Mesenchymal stem cell (in vitro differentiated cells and primary cell): ENCODE measurements at regions not wholly inside any gene's neighbourhood (a gene's known extent, or its start where the extent isn't known, plus 50 kb on each side); places are given as distances from the start of the nearest gene placed in this dataset.

Source experiments
- DNase-seq: peaks from one replicate; pipeline ENCODE4 v3.0.0-alpha.2; 2013
- H2AFZ ChIP-seq: one replicate; pipeline ENCODE4 v1.6.1; 2013; ENCODE audit warnings: low read depth, mild to moderate bottlenecking, control low read depth, inconsistent platforms, low read length, moderate library complexity
- H2AK5ac ChIP-seq: 2 replicates; pipeline ENCODE4 v1.6.1; 2013; ENCODE audit warnings: low read length, moderate library complexity, mild to moderate bottlenecking, inconsistent platforms; ENCODE audit not compliant: severe bottlenecking
- H2BK120ac ChIP-seq: one replicate; pipeline ENCODE4 v1.6.1; 2013; ENCODE audit warnings: low read depth, mild to moderate bottlenecking, inconsistent platforms, low read length, moderate library complexity
- H2BK12ac ChIP-seq, 2 experiments: one replicate each; pipeline ENCODE4 v1.6.1; 2013; ENCODE audit warnings: inconsistent platforms in 2 of 2, low read length in 2 of 2, mild to moderate bottlenecking in 2 of 2, moderate library complexity in 2 of 2, control low read depth in 1 of 2
- H2BK15ac ChIP-seq: one replicate; pipeline ENCODE4 v1.6.1; 2013; ENCODE audit warnings: mild to moderate bottlenecking, low read depth, inconsistent platforms; ENCODE audit not compliant: poor library complexity, severe bottlenecking
- H2BK5ac ChIP-seq: 2 replicates; pipeline ENCODE4 v1.6.1; 2013; ENCODE audit warnings: low read depth, mild to moderate bottlenecking, low read length, control low read depth, inconsistent platforms; ENCODE audit not compliant: poor library complexity, severe bottlenecking
- H3K14ac ChIP-seq, 2 experiments: one replicate each; pipeline ENCODE4 v1.6.1; 2013; ENCODE audit warnings: inconsistent platforms in 2 of 2, low read length in 2 of 2, control low read depth in 1 of 2, mild to moderate bottlenecking in 1 of 2, moderate library complexity in 1 of 2
- H3K18ac ChIP-seq, 2 experiments: one replicate each; pipeline ENCODE4 v1.6.1; 2013; ENCODE audit warnings: inconsistent platforms in 2 of 2, low read length in 2 of 2, control low read depth in 1 of 2, low read depth in 1 of 2, mild to moderate bottlenecking in 1 of 2
- H3K23ac ChIP-seq, 2 experiments: one replicate each; pipeline ENCODE4 v1.6.1; 2013; ENCODE audit warnings: inconsistent platforms in 2 of 2, low read length in 2 of 2, mild to moderate bottlenecking in 2 of 2, moderate library complexity in 2 of 2, control low read depth in 1 of 2
- H3K27ac ChIP-seq: 2 replicates; pipeline ENCODE4 v1.5.1; 2013; ENCODE audit warnings: mild to moderate bottlenecking, moderate library complexity, low read length, control low read depth, inconsistent platforms; ENCODE audit not compliant: poor library complexity, severe bottlenecking
- H3K27me3 ChIP-seq, 2 experiments: 2 replicates each; pipeline versions ENCODE4 v1.6.1 to v1.7.0; 2013; ENCODE audit warnings: low read length in 2 of 2, mild to moderate bottlenecking in 2 of 2, moderate library complexity in 2 of 2, control low read depth in 1 of 2, inconsistent platforms in 1 of 2; ENCODE audit not compliant: control insufficient read depth in 1 of 2, insufficient read depth in 1 of 2
- H3K36me3 ChIP-seq, 2 experiments: 2 replicates each; pipeline versions ENCODE4 v1.6.1 to v1.7.0; 2013; ENCODE audit warnings: low read length in 2 of 2, control low read depth in 1 of 2, inconsistent platforms in 1 of 2, low read depth in 1 of 2, mild to moderate bottlenecking in 1 of 2; ENCODE audit not compliant: insufficient read depth in 2 of 2, control insufficient read depth in 1 of 2
- H3K4ac ChIP-seq, 2 experiments: one replicate each; pipeline ENCODE4 v1.6.1; 2013; ENCODE audit warnings: inconsistent platforms in 2 of 2, low read length in 2 of 2, mild to moderate bottlenecking in 2 of 2, moderate library complexity in 2 of 2, control low read depth in 1 of 2, low read depth in 1 of 2
- H3K4me1 ChIP-seq: 2 replicates; pipeline ENCODE4 v1.6.1; 2013; ENCODE audit warnings: low read depth, low read length, control low read depth; ENCODE audit not compliant: control insufficient read depth, insufficient read depth
- H3K4me2 ChIP-seq: 2 replicates; pipeline ENCODE4 v1.6.1; 2013; ENCODE audit warnings: low read length, mild to moderate bottlenecking, inconsistent platforms; ENCODE audit not compliant: poor library complexity, severe bottlenecking
- H3K4me3 ChIP-seq, 2 experiments: 2 replicates each; pipeline versions ENCODE4 v1.5.1 to v1.7.0; 2013; ENCODE audit warnings: low read length in 2 of 2, mild to moderate bottlenecking in 2 of 2, control low read depth in 1 of 2, low read depth in 1 of 2; ENCODE audit not compliant: insufficient read depth in 1 of 2
- H3K79me1 ChIP-seq: replicated peaks from 2 replicates; pipeline ENCODE4 v1.6.1; 2013; ENCODE audit warnings: mild to moderate bottlenecking, control low read depth, low read length, inconsistent platforms; ENCODE audit not compliant: poor library complexity, severe bottlenecking
- H3K9ac ChIP-seq: 2 replicates; pipeline ENCODE4 v1.7.0; 2013; ENCODE audit warnings: mild to moderate bottlenecking, low read length, moderate library complexity
- H3K9me3 ChIP-seq: 2 replicates; pipeline ENCODE4 v1.7.0; 2013; ENCODE audit warnings: mild to moderate bottlenecking, low read length; ENCODE audit not compliant: control insufficient read depth
- H4K8ac ChIP-seq: one replicate; pipeline ENCODE4 v1.6.1; 2013; ENCODE audit warnings: inconsistent platforms, mild to moderate bottlenecking, low read length, moderate library complexity
- H4K91ac ChIP-seq: one replicate; pipeline ENCODE4 v1.6.1; 2013; ENCODE audit warnings: mild to moderate bottlenecking, low read length, inconsistent platforms
- WGBS: methylation state at CpG from one replicate; pipeline ENCODE4 v1.1.7; 2013; ENCODE audit warnings: mixed read lengths; 5-methylcytosine and 5-hydroxymethylcytosine counted together

- H2BK12ac ChIP-seq, result no peak overlapping the region
- no peak overlapping the region for H2BK15ac ChIP-seq
- no peak overlapping the region for H3K14ac ChIP-seq
- no peak overlapping the region for H2BK120ac ChIP-seq
- no peaks in the 10 kb centered on the region for H3K4me1 ChIP-seq
- no peak overlapping the region for H3K18ac ChIP-seq
- no peak overlapping the region for H3K4ac ChIP-seq
- H3K9ac ChIP-seq, result no peak overlapping the region
- H3K27me3 ChIP-seq, result no peaks in the 10 kb centered on the region
- H2AFZ ChIP-seq, result no peak overlapping the region
- DNase-seq, result no peak
- no peaks in the 10 kb centered on the region for H3K79me1 ChIP-seq
- H2BK5ac ChIP-seq, result no peak overlapping the region
- H4K91ac ChIP-seq, result no peak overlapping the region
- H3K23ac ChIP-seq, result no peak overlapping the region
- H4K8ac ChIP-seq, result no peak overlapping the region
- no peak overlapping the region for H3K4me3 ChIP-seq
- 45% methylated on average over 3 of the region's 3 CpGs for WGBS
- no peaks in the 10 kb centered on the region for H3K36me3 ChIP-seq
- H2AK5ac ChIP-seq, result no peak overlapping the region
- H3K9me3 ChIP-seq, result peaks cover 16% of the 10 kb centered on the region
- no peak overlapping the region for H3K27ac ChIP-seq
- no peak overlapping the region for H3K4me2 ChIP-seq
These were observed 467.4 kb downstream of the SOX11 start for GRCh38 chr2:6159606-6160005.

GRCh38 chr2:6163932-6164331 lies 471.7 kb downstream of the SOX11 start:
- no peak overlapping the region for H3K4me3 ChIP-seq
- H3K4me1 ChIP-seq, result no peaks in the 10 kb centered on the region
- no peak overlapping the region for H3K9ac ChIP-seq
- no peak overlapping the region for H2AFZ ChIP-seq
- no peaks in the 10 kb centered on the region for H3K36me3 ChIP-seq
- H3K4ac ChIP-seq, result no peak overlapping the region
- H2BK15ac ChIP-seq, result no peak overlapping the region
- H3K27ac ChIP-seq, result no peak overlapping the region
- no peak overlapping the region for H4K8ac ChIP-seq
- no peak overlapping the region for H4K91ac ChIP-seq
- no peak for DNase-seq
- no peak overlapping the region for H2AK5ac ChIP-seq
- no peak overlapping the region for H3K14ac ChIP-seq
- no peak overlapping the region for H2BK5ac ChIP-seq
- H2BK120ac ChIP-seq, result no peak overlapping the region
- H3K18ac ChIP-seq, result no peak overlapping the region
- H3K27me3 ChIP-seq, result no peaks in the 10 kb centered on the region
- H3K4me2 ChIP-seq, result no peak overlapping the region
- WGBS, result 91% methylated on average over 7 of the region's 7 CpGs
- H3K79me1 ChIP-seq, result no peaks in the 10 kb centered on the region
- H3K9me3 ChIP-seq, result peaks cover 16% of the 10 kb centered on the region
- H3K23ac ChIP-seq, result no peak overlapping the region
- H2BK12ac ChIP-seq, result no peak overlapping the region

- Histone ChIP-seq H2BK120ac (no peak overlapping the region), H3K27ac (no peak overlapping the region), H3K4me1 (no peaks in the 10 kb centered on the region), H3K14ac (no peak overlapping the region), H3K36me3 (no peaks in the 10 kb centered on the region), H3K9me3 (peaks cover 11% of the 10 kb centered on the region), H3K23ac (no peak overlapping the region), H2AFZ (no peak overlapping the region), H3K18ac (no peak overlapping the region), H2BK15ac (no peak overlapping the region), H4K91ac (no peak overlapping the region), H3K4ac (no peak overlapping the region), H3K4me2 (no peak overlapping the region), H4K8ac (no peak overlapping the region), H2BK5ac (no peak overlapping the region), H3K27me3 (no peaks in the 10 kb centered on the region), H3K79me1 (no peaks in the 10 kb centered on the region), H2AK5ac (no peak overlapping the region), H2BK12ac (no peak overlapping the region), H3K4me3 (no peak overlapping the region), H3K9ac (no peak overlapping the region)
- WGBS, result 82% methylated on average over 11 of the region's 11 CpGs
- DNase-seq, result no peak
These were observed 473.0 kb downstream of the SOX11 start for GRCh38 chr2:6164986-6165747.

- no peaks in the 10 kb centered on the region for H3K36me3 ChIP-seq
- no peak for DNase-seq
- H2BK5ac ChIP-seq, result no peak overlapping the region
- 93% methylated on average over 14 of the region's 14 CpGs for WGBS
- no peaks in the 10 kb centered on the region for H3K79me1 ChIP-seq
- peaks cover 3% of the 10 kb centered on the region for H3K9me3 ChIP-seq
- no peak overlapping the region for H3K14ac ChIP-seq
- no peak overlapping the region for H3K4me2 ChIP-seq
- H3K9ac ChIP-seq, result no peak overlapping the region
- H4K8ac ChIP-seq, result no peak overlapping the region
- no peak overlapping the region for H2BK12ac ChIP-seq
- H3K4me1 ChIP-seq, result no peaks in the 10 kb centered on the region
- H3K4ac ChIP-seq, result no peak overlapping the region
- no peak overlapping the region for H2AFZ ChIP-seq
- H2AK5ac ChIP-seq, result no peak overlapping the region
- no peak overlapping the region for H3K27ac ChIP-seq
- H3K18ac ChIP-seq, result no peak overlapping the region
- no peak overlapping the region for H2BK120ac ChIP-seq
- H4K91ac ChIP-seq, result no peak overlapping the region
- no peak overlapping the region for H3K23ac ChIP-seq
- no peak overlapping the region for H2BK15ac ChIP-seq
- H3K4me3 ChIP-seq, result no peak overlapping the region
- H3K27me3 ChIP-seq, result no peaks in the 10 kb centered on the region
These were observed 475.5 kb downstream of the SOX11 start for GRCh38 chr2:6167592-6168138.
